ENCODE measurements at regions not wholly inside any gene's neighbourhood (a gene's known extent, or its start where the extent isn't known, plus 50 kb on each side); places are given as distances from the start of the nearest gene placed in this dataset.
"Not testable (repeated sequence)": the region's sequence is repeated elsewhere in the genome, so short reads cannot be mapped to it uniquely, and the experiment has no call there.

DNA sequence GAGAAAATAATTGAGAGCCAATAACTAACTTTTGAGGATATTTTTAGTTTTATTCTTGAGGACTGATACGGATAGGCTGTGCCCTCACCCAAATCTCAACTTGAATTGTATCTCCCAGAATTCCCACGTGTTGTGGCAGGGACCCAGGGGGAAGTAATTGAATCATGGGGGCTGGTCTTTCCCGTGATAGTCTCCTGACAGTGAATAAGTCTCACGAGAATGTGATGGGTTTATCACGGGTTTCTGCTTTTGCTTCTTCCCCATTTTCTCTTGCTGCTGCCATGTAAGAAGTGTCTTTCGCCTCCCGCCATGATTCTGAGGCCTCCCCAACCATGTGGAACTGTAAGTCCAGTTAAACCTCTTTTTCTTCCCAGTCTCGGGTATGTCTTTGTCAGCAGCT lies 292.3 kb upstream of the TFAP2D start:
- TF ChIP-seq, protein P1, sequence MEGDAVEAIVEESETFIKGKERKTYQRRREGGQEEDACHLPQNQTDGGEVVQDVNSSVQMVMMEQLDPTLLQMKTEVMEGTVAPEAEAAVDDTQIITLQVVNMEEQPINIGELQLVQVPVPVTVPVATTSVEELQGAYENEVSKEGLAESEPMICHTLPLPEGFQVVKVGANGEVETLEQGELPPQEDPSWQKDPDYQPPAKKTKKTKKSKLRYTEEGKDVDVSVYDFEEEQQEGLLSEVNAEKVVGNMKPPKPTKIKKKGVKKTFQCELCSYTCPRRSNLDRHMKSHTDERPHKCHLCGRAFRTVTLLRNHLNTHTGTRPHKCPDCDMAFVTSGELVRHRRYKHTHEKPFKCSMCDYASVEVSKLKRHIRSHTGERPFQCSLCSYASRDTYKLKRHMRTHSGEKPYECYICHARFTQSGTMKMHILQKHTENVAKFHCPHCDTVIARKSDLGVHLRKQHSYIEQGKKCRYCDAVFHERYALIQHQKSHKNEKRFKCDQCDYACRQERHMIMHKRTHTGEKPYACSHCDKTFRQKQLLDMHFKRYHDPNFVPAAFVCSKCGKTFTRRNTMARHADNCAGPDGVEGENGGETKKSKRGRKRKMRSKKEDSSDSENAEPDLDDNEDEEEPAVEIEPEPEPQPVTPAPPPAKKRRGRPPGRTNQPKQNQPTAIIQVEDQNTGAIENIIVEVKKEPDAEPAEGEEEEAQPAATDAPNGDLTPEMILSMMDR (tag by site-specific recombination; IDR thresholded peaks at IDR 0.05), result not testable (repeated sequence)
- not testable (repeated sequence) for TF ChIP-seq ZNF404 (tag by site-specific recombination; IDR thresholded peaks at IDR 0.05); ZBTB7A (tag by site-specific recombination; IDR thresholded peaks at IDR 0.05; ENCODE audit: low read depth); YY1 (tag by site-specific recombination; IDR thresholded peaks at IDR 0.05); ZNF600 (tag by site-specific recombination; IDR thresholded peaks at IDR 0.05); ZNF555 (tag by site-specific recombination; conservative IDR thresholded peaks at IDR 0.05)
- TF ChIP-seq, protein P2, sequence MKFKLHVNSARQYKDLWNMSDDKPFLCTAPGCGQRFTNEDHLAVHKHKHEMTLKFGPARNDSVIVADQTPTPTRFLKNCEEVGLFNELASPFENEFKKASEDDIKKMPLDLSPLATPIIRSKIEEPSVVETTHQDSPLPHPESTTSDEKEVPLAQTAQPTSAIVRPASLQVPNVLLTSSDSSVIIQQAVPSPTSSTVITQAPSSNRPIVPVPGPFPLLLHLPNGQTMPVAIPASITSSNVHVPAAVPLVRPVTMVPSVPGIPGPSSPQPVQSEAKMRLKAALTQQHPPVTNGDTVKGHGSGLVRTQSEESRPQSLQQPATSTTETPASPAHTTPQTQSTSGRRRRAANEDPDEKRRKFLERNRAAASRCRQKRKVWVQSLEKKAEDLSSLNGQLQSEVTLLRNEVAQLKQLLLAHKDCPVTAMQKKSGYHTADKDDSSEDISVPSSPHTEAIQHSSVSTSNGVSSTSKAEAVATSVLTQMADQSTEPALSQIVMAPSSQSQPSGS (tag by site-specific recombination; IDR thresholded peaks at IDR 0.05; ENCODE audit: low read depth), result not testable (repeated sequence)
- TF ChIP-seq, protein P3, sequence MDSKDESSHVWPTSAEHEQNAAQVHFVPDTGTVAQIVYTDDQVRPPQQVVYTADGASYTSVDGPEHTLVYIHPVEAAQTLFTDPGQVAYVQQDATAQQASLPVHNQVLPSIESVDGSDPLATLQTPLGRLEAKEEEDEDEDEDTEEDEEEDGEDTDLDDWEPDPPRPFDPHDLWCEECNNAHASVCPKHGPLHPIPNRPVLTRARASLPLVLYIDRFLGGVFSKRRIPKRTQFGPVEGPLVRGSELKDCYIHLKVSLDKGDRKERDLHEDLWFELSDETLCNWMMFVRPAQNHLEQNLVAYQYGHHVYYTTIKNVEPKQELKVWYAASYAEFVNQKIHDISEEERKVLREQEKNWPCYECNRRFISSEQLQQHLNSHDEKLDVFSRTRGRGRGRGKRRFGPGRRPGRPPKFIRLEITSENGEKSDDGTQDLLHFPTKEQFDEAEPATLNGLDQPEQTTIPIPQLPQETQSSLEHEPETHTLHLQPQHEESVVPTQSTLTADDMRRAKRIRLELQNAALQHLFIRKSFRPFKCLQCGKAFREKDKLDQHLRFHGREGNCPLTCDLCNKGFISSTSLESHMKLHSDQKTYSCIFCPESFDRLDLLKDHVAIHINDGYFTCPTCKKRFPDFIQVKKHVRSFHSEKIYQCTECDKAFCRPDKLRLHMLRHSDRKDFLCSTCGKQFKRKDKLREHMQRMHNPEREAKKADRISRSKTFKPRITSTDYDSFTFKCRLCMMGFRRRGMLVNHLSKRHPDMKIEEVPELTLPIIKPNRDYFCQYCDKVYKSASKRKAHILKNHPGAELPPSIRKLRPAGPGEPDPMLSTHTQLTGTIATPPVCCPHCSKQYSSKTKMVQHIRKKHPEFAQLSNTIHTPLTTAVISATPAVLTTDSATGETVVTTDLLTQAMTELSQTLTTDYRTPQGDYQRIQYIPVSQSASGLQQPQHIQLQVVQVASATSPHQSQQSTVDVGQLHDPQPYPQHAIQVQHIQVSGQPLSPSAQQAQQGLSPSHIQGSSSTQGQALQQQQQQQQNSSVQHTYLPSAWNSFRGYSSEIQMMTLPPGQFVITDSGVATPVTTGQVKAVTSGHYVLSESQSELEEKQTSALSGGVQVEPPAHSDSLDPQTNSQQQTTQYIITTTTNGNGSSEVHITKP (tag by site-specific recombination; IDR thresholded peaks at IDR 0.05), result not testable (repeated sequence)
- TF ChIP-seq, protein P4, sequence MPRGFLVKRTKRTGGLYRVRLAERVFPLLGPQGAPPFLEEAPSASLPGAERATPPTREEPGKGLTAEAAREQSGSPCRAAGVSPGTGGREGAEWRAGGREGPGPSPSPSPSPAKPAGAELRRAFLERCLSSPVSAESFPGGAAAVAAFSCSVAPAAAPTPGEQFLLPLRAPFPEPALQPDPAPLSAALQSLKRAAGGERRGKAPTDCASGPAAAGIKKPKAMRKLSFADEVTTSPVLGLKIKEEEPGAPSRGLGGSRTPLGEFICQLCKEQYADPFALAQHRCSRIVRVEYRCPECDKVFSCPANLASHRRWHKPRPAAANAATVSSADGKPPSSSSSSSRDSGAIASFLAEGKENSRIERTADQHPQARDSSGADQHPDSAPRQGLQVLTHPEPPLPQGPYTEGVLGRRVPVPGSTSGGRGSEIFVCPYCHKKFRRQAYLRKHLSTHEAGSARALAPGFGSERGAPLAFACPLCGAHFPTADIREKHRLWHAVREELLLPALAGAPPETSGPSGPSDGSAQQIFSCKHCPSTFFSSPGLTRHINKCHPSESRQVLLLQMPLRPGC (tag by site-specific recombination; IDR thresholded peaks at IDR 0.05), result not testable (repeated sequence)

Measured in HEK293 (cell line).